ENCODE measurements at regions not wholly inside any gene's neighbourhood (a gene's known extent, or its start where the extent isn't known, plus 50 kb on each side); places are given as distances from the start of the nearest gene placed in this dataset.
"Not testable (repeated sequence)": the region's sequence is repeated elsewhere in the genome, so short reads cannot be mapped to it uniquely, and the experiment has no call there.

DNA sequence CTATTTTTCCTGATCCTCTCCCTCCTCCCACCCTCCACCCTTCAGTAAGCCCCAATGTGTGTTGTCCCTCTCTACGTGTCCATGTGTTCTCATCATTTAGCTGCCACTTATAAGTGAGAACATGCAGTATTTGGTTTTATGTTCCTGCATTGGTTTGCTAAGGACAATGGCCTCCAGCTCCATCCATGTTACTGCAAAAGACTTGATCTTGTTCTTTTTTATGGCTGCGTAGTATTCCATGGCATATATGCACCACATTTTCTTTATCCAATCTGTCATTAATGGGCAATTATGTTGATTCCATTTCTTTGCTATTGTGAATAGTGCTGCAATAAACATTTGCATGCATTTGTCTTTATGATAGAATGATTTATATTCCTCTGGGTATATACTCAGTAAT is 63.6 kb upstream of the MBOAT1 start:
- TF ChIP-seq POLR2A, EP300 (IDR thresholded peaks at IDR 0.05): not testable (repeated sequence)

All from tibial nerve (tissue), 3 donors.